ENCODE measurements at regions not wholly inside any gene's neighbourhood (a gene's known extent, or its start where the extent isn't known, plus 50 kb on each side); places are given as distances from the start of the nearest gene placed in this dataset.

GRCh38 chr15:23761386-23761785, 74.3 kb upstream of the NDN start:
- TF ChIP-seq CTCF (IDR thresholded peaks at IDR 0.05) (no peak), POLR2A (IDR thresholded peaks at IDR 0.05) (no peak)
